ENCODE measurements at regions not wholly inside any gene's neighbourhood (a gene's known extent, or its start where the extent isn't known, plus 50 kb on each side); places are given as distances from the start of the nearest gene placed in this dataset.
A peak's percentile ranks its signal among the peaks of the same experiment; 100 is the strongest.

- TF ChIP-seq, protein P1, sequence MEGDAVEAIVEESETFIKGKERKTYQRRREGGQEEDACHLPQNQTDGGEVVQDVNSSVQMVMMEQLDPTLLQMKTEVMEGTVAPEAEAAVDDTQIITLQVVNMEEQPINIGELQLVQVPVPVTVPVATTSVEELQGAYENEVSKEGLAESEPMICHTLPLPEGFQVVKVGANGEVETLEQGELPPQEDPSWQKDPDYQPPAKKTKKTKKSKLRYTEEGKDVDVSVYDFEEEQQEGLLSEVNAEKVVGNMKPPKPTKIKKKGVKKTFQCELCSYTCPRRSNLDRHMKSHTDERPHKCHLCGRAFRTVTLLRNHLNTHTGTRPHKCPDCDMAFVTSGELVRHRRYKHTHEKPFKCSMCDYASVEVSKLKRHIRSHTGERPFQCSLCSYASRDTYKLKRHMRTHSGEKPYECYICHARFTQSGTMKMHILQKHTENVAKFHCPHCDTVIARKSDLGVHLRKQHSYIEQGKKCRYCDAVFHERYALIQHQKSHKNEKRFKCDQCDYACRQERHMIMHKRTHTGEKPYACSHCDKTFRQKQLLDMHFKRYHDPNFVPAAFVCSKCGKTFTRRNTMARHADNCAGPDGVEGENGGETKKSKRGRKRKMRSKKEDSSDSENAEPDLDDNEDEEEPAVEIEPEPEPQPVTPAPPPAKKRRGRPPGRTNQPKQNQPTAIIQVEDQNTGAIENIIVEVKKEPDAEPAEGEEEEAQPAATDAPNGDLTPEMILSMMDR (IDR thresholded peaks at IDR 0.05; ENCODE audit: control insufficient read depth, extremely low read depth, insufficient read depth), result 0 out of 2 replicates have a peak, but pooled peaks have one; percentile 5
- peak; percentile 63 for DNase-seq (ENCODE audit: low read depth)
Observed at GRCh38 chr14:84520711-84521338, 1009.1 kb upstream of the FLRT2 start.

DNA sequence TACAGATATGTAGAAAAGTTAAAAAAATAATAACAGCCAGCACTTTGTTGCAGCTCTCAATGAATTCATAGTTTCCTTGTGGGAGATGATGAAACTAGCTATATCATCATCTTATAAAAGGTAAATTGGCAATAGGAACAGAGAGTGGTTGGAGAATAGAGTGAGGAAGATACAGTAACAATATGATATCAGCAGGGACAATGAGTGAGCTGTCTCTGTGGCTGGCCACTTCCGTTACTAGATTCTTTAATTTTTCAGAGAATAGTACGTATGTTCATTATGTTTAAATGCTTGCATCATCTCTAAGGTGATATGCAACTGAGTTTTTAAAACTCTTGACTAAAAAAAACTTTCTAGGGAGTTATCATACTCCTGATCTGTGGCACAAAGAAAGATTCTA is 1006.2 kb upstream of the FLRT2 start:
- TF ChIP-seq, protein P1 (IDR thresholded peaks at IDR 0.05; ENCODE audit: control insufficient read depth, extremely low read depth, insufficient read depth), result no peak
- no peak overlapping the region for H3K4me3 ChIP-seq (ENCODE audit: low read depth, low read length)
- DNase-seq (ENCODE audit: low read depth), result no peak

More at GRCh38 chr14:84520711-84521338, 1009.1 kb upstream of the FLRT2 start:
- no peak overlapping the region for H3K4me3 ChIP-seq (ENCODE audit: low read depth, low read length)

GRCh38 chr14:84527706-84528105 is 1002.2 kb upstream of the FLRT2 start:
- H3K4me3 ChIP-seq (ENCODE audit: low read depth, low read length), result no peak overlapping the region
- peak; percentile 11 for DNase-seq (ENCODE audit: low read depth)
- TF ChIP-seq, protein P1 (IDR thresholded peaks at IDR 0.05; ENCODE audit: control insufficient read depth, extremely low read depth, insufficient read depth), result no peak

DNA sequence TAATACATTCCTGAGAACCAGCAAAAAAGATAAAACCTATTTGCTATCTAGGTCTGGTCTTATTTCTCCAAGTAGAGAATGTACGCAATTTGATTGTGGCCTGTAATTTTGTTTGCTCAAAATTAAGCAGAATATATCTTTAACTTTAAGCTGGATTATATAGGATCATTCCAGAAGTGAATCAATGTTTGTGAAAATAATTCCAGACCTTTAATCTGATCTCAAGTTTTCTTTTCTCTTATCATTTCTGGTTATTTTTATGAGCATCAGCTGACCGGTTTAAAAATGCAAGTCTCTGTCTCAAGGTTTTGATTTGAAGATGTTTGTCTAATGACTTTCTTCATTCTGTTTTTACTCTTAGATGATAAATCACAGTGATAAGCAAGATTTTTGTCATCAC is 997.9 kb upstream of the FLRT2 start:
- no peak overlapping the region for H3K4me3 ChIP-seq (ENCODE audit: low read depth, low read length)
- DNase-seq (ENCODE audit: low read depth), result no peak
- TF ChIP-seq, protein P1 (IDR thresholded peaks at IDR 0.05; ENCODE audit: control insufficient read depth, extremely low read depth, insufficient read depth), result no peak

DNA sequence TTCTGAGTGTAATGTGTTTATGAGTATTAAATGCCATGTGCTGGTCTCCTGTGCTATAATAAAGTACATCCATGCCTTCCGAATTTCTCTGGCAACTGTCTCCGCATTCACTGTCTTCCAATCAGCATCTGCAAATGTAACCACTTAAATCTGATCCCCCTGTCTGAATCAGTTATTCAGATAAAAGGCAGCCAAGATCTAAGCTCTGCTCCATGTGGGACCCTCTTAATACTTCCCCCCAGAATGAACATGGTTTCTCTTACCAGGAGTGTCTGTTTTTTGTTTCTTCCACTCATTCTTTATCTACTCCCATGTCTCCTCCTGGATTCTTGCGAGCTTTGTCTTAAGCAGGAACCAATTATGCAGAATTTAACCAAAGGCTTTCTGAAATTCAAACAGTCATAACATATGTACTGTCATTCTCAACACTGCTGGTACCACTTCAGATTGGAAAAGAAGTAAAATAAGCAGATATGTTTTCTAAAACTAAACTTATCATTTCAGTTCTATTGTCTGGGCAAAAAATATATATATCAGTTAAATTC is 996.7 kb upstream of the FLRT2 start:
- H3K4me3 ChIP-seq (ENCODE audit: low read depth, low read length), result no peak overlapping the region
- TF ChIP-seq, protein P1 (IDR thresholded peaks at IDR 0.05; ENCODE audit: control insufficient read depth, extremely low read depth, insufficient read depth), result no peak

DNA sequence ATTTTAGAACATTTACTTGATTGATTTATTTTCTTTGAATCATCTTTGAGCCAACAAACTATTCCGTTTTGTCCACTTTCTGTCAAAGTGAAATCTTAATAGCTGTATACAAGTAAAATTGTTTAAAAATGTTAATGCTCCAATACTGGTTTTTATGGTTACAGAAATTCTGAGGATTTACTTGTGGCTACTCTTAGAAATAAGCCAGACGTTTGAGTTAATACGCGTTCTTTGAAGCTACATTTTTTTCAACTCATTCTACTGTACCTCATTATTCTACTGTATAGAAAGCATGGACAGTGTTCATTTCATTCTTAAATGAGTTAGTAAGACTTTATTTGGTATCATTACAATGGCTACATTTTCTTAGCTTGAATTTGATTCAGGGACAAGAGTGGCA is 996.2 kb upstream of the FLRT2 start:
- TF ChIP-seq, protein P1 (IDR thresholded peaks at IDR 0.05; ENCODE audit: control insufficient read depth, extremely low read depth, insufficient read depth), result no peak
- no peak for DNase-seq (ENCODE audit: low read depth)
- no peak overlapping the region for H3K4me3 ChIP-seq (ENCODE audit: low read depth, low read length)

More for the DNA sequence above, 996.7 kb upstream of the FLRT2 start:
- DNase-seq (ENCODE audit: low read depth), result no peak

DNA sequence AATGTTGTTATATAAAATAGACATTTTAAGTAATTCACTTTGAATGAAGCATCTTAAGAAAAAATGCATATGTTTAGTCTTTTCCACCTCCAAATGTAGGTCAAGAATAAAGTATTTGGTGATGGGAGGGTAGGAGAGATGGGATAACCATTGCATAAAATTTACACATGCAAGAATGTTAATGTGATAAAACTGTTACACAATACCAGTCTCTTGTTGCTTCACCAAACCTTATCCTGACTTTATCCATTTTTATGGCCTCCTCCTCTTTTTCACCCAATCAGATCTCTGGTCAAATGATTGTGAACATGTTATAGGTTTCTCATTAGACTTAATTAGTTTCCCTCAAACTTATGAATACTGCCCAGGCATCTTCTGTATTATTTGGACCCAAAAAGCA is 994.5 kb upstream of the FLRT2 start:
- DNase-seq (ENCODE audit: low read depth), result no peak
- TF ChIP-seq, protein P1 (IDR thresholded peaks at IDR 0.05; ENCODE audit: control insufficient read depth, extremely low read depth, insufficient read depth), result no peak
- H3K4me3 ChIP-seq (ENCODE audit: low read depth, low read length), result no peak overlapping the region

All from LNCaP clone FGC (cell line).